ENCODE measurements at regions not wholly inside any gene's neighbourhood (a gene's known extent, or its start where the extent isn't known, plus 50 kb on each side); places are given as distances from the start of the nearest gene placed in this dataset.

DNA sequence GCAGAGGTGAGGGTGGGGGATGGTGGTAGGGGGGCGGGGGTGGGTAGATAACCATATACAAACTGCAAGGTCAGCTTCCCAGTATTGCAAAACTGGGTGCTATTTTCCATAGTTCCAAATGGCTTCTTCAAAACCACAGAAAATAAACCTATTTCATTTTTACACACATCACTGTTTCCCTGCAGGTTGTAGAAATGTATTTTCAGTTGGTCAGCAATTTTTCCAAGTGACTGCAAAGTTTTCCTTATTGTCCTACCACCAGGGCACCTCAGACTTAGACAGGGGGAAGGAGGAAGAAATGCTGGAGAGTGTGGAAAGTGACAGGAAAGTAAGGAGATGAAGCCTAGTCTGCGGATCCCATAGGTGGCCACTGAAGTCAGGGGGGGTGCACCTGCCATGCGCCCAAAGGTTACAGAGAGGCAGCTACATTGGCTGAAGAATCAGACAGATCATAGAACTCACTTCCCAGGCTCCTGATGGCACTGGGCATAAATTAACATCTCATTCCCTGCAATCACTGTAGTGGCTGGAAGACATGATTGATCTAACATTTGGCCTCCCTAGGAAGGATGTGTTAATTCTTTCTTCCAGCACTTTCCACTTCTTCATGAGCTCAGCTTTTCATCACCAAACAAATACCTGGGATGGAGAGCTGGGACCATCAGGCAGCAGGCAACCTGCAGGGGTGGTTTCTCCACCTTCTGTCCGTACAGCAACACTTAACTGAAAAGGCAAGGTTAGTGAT is 402.0 kb downstream of the HNRNPD start:
- H2BK120ac ChIP-seq (ENCODE audit: low read depth, low read length) = no peak overlapping the region
- WGBS (ENCODE audit: extremely low coverage, insufficient coverage, low lambda C conversion rate) = no CpG with 5 or more reads among the region's 4 CpGs
- H3K23ac ChIP-seq (ENCODE audit: low read length) = no peak overlapping the region
- H3K79me2 ChIP-seq (ENCODE audit: control insufficient read depth, insufficient read depth, low read length) = no peaks in the 10 kb centered on the region
- no peak overlapping the region for H3K4me2 ChIP-seq (ENCODE audit: low read length)
- H2BK15ac ChIP-seq (replicated peaks; ENCODE audit: low read depth) = no peak overlapping the region
- no peak overlapping the region for H2BK5ac ChIP-seq (ENCODE audit: low read length)
- no peaks in the 10 kb centered on the region for H3K79me1 ChIP-seq (ENCODE audit: low read length)
- no peaks in the 10 kb centered on the region for H3K27me3 ChIP-seq (ENCODE audit: insufficient read depth, low read length, poor library complexity)
- no peak overlapping the region for H3K27ac ChIP-seq (ENCODE audit: low read depth, low read length)
- DNase-seq = no peak
- no peaks in the 10 kb centered on the region for H3K36me3 ChIP-seq (ENCODE audit: control insufficient read depth, insufficient read depth, low read length)
- H3K18ac ChIP-seq (ENCODE audit: low read length) = no peak overlapping the region
- H3K4me3 ChIP-seq (ENCODE audit: low read length) = no peak overlapping the region
- no peak overlapping the region for H4K8ac ChIP-seq (ENCODE audit: low read depth, low read length)
- no peak overlapping the region for H2AK5ac ChIP-seq (ENCODE audit: low read length)
- no peaks in the 10 kb centered on the region for H3K4me1 ChIP-seq (ENCODE audit: control insufficient read depth, low read depth, low read length)
- H3K56ac ChIP-seq (ENCODE audit: low read length) = no peak overlapping the region
- H4K5ac ChIP-seq (ENCODE audit: low read length) = no peak overlapping the region
- H3K4ac ChIP-seq (ENCODE audit: low read depth, low read length) = no peak overlapping the region
- no peak overlapping the region for H3K9ac ChIP-seq (ENCODE audit: low read length)

DNA sequence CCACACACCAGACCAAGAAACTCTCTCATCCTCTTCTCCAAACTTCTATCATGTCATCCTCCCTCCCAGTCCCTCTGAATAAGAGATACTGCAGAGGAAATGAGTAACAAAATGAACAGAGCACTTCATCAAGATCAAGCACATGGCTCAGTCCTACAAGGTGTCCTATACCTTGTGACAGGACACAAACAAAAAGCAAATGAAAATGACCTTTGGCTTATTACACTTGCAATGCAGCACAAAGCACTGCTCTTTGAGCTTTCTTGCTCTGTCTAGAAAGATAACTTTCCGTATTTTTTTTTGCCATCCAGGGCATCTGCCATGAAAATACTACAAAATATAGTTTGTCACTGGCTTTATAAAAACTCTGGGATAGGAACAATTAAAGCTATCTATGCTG is 402.7 kb downstream of the HNRNPD start:
- Histone ChIP-seq H2AK5ac (ENCODE audit: low read length) (no peak overlapping the region), H2BK15ac (replicated peaks; ENCODE audit: low read depth) (no peak overlapping the region), H3K4me3 (ENCODE audit: low read length) (no peak overlapping the region), H3K56ac (ENCODE audit: low read length) (no peak overlapping the region), H2BK120ac (ENCODE audit: low read depth, low read length) (no peak overlapping the region), H2BK5ac (ENCODE audit: low read length) (no peak overlapping the region), H3K18ac (ENCODE audit: low read length) (no peak overlapping the region), H3K79me1 (ENCODE audit: low read length) (no peaks in the 10 kb centered on the region), H3K23ac (ENCODE audit: low read length) (no peak overlapping the region), H4K5ac (ENCODE audit: low read length) (no peak overlapping the region), H3K79me2 (ENCODE audit: control insufficient read depth, insufficient read depth, low read length) (no peaks in the 10 kb centered on the region), H4K8ac (ENCODE audit: low read depth, low read length) (no peak overlapping the region), H3K36me3 (ENCODE audit: control insufficient read depth, insufficient read depth, low read length) (no peaks in the 10 kb centered on the region), H3K4me2 (ENCODE audit: low read length) (no peak overlapping the region), H3K4ac (ENCODE audit: low read depth, low read length) (no peak overlapping the region), H3K4me1 (ENCODE audit: control insufficient read depth, low read depth, low read length) (no peaks in the 10 kb centered on the region), H3K27ac (ENCODE audit: low read depth, low read length) (no peak overlapping the region), H3K9ac (ENCODE audit: low read length) (no peak overlapping the region), H3K27me3 (ENCODE audit: insufficient read depth, low read length, poor library complexity) (no peaks in the 10 kb centered on the region)
- WGBS (ENCODE audit: extremely low coverage, insufficient coverage, low lambda C conversion rate) = no CpG with 5 or more reads among the region's 1 CpG
- DNase-seq = no peak

DNA sequence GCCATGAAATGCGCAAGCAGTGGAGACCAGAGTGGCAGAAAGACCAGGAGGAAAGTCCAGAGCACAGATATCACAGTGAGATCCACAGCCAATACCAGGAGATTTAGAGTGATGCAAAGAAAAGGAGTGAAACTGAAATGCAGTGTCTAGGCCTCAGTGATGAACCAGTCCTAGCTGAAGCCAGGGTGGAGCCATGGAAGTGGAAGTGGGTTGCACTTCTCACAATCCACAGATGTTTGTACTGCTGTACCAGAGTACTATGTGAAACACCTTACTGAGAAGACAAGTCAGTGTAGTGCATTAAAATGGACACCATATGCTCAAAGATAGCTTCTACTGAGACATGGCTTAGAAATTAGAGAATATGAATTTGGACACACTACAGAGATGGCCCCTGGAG is 403.3 kb downstream of the HNRNPD start:
- Histone ChIP-seq H2AK5ac (ENCODE audit: low read length) (no peak overlapping the region), H4K5ac (ENCODE audit: low read length) (no peak overlapping the region), H3K79me2 (ENCODE audit: control insufficient read depth, insufficient read depth, low read length) (no peaks in the 10 kb centered on the region), H2BK120ac (ENCODE audit: low read depth, low read length) (no peak overlapping the region), H2BK15ac (replicated peaks; ENCODE audit: low read depth) (no peak overlapping the region), H3K4me3 (ENCODE audit: low read length) (no peak overlapping the region), H3K56ac (ENCODE audit: low read length) (no peak overlapping the region), H2BK5ac (ENCODE audit: low read length) (no peak overlapping the region), H3K18ac (ENCODE audit: low read length) (no peak overlapping the region), H3K9ac (ENCODE audit: low read length) (no peak overlapping the region), H3K4me2 (ENCODE audit: low read length) (no peak overlapping the region), H3K27ac (ENCODE audit: low read depth, low read length) (no peak overlapping the region), H3K27me3 (ENCODE audit: insufficient read depth, low read length, poor library complexity) (no peaks in the 10 kb centered on the region), H3K79me1 (ENCODE audit: low read length) (no peaks in the 10 kb centered on the region), H3K4ac (ENCODE audit: low read depth, low read length) (no peak overlapping the region), H3K36me3 (ENCODE audit: control insufficient read depth, insufficient read depth, low read length) (no peaks in the 10 kb centered on the region), H3K23ac (ENCODE audit: low read length) (no peak overlapping the region), H3K4me1 (ENCODE audit: control insufficient read depth, low read depth, low read length) (no peaks in the 10 kb centered on the region), H4K8ac (ENCODE audit: low read depth, low read length) (no peak overlapping the region)
- no CpG with 5 or more reads among the region's 1 CpG for WGBS (ENCODE audit: extremely low coverage, insufficient coverage, low lambda C conversion rate)
- DNase-seq = no peak

DNA sequence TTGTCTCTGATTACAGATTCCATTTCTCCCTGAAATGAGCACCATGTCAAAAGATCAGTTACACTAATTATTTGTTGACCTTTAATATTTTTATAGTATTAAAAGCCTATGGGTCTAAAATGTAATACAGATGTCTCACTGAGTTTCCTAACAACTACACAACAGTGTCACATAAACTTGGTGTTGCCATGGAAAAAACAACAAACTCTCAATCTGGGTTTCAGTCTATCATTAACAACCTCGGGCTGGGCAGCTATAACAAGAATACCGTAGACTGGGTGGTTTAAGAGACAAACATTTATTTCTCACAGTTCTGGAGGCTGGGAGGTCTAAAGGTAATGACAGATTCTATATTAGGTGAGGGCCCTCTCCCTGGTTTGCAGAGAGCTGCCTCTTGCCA is 407.1 kb downstream of the HNRNPD start:
- H3K9ac ChIP-seq (ENCODE audit: low read length) = no peak overlapping the region
- no peaks in the 10 kb centered on the region for H3K79me2 ChIP-seq (ENCODE audit: control insufficient read depth, insufficient read depth, low read length)
- no CpG with 5 or more reads among the region's 2 CpGs for WGBS (ENCODE audit: extremely low coverage, insufficient coverage, low lambda C conversion rate)
- no peaks in the 10 kb centered on the region for H3K79me1 ChIP-seq (ENCODE audit: low read length)
- no peak for DNase-seq
- H3K56ac ChIP-seq (ENCODE audit: low read length) = no peak overlapping the region
- no peak overlapping the region for H3K27ac ChIP-seq (ENCODE audit: low read depth, low read length)
- H3K18ac ChIP-seq (ENCODE audit: low read length) = no peak overlapping the region
- H4K5ac ChIP-seq (ENCODE audit: low read length) = no peak overlapping the region
- H3K23ac ChIP-seq (ENCODE audit: low read length) = no peak overlapping the region
- no peaks in the 10 kb centered on the region for H3K4me1 ChIP-seq (ENCODE audit: control insufficient read depth, low read depth, low read length)
- H3K4ac ChIP-seq (ENCODE audit: low read depth, low read length) = no peak overlapping the region
- no peak overlapping the region for H3K4me2 ChIP-seq (ENCODE audit: low read length)
- H3K27me3 ChIP-seq (ENCODE audit: insufficient read depth, low read length, poor library complexity) = no peaks in the 10 kb centered on the region
- H2AK5ac ChIP-seq (ENCODE audit: low read length) = no peak overlapping the region
- no peak overlapping the region for H2BK120ac ChIP-seq (ENCODE audit: low read depth, low read length)
- no peak overlapping the region for H2BK5ac ChIP-seq (ENCODE audit: low read length)
- no peak overlapping the region for H4K8ac ChIP-seq (ENCODE audit: low read depth, low read length)
- no peak overlapping the region for H3K4me3 ChIP-seq (ENCODE audit: low read length)
- H2BK15ac ChIP-seq (replicated peaks; ENCODE audit: low read depth) = no peak overlapping the region
- H3K36me3 ChIP-seq (ENCODE audit: control insufficient read depth, insufficient read depth, low read length) = no peaks in the 10 kb centered on the region

DNA sequence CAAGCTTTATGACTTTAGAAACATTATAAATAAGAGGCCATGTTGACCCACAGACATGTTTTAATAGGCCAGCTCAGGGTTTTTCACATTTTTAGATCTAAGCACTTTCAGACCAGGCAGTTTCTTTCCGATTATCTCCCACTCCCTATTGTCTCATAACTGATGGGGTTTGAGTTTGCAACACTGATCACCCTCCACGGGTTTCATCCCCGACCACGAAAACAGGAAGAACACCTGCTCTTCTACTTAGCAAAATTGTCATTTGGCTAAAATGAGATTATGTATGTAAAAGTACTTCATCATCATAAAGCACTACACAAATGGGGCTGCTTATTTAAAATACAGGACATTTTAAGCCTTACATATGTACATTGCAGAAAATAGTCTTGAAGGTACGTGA is 407.9 kb downstream of the HNRNPD start:
- DNase-seq = no peak
- Histone ChIP-seq H3K27me3 (ENCODE audit: insufficient read depth, low read length, poor library complexity) (no peaks in the 10 kb centered on the region), H2BK5ac (ENCODE audit: low read length) (no peak overlapping the region), H3K23ac (ENCODE audit: low read length) (no peak overlapping the region), H3K4me3 (ENCODE audit: low read length) (no peak overlapping the region), H2AK5ac (ENCODE audit: low read length) (no peak overlapping the region), H3K27ac (ENCODE audit: low read depth, low read length) (no peak overlapping the region), H2BK15ac (replicated peaks; ENCODE audit: low read depth) (no peak overlapping the region), H3K18ac (ENCODE audit: low read length) (no peak overlapping the region), H4K5ac (ENCODE audit: low read length) (no peak overlapping the region), H2BK120ac (ENCODE audit: low read depth, low read length) (no peak overlapping the region), H3K4me2 (ENCODE audit: low read length) (no peak overlapping the region), H3K56ac (ENCODE audit: low read length) (no peak overlapping the region), H3K9ac (ENCODE audit: low read length) (no peak overlapping the region), H3K79me2 (ENCODE audit: control insufficient read depth, insufficient read depth, low read length) (no peaks in the 10 kb centered on the region), H3K36me3 (ENCODE audit: control insufficient read depth, insufficient read depth, low read length) (no peaks in the 10 kb centered on the region), H4K8ac (ENCODE audit: low read depth, low read length) (no peak overlapping the region), H3K79me1 (ENCODE audit: low read length) (no peaks in the 10 kb centered on the region), H3K4me1 (ENCODE audit: control insufficient read depth, low read depth, low read length) (no peaks in the 10 kb centered on the region), H3K4ac (ENCODE audit: low read depth, low read length) (no peak overlapping the region)
- no CpG with 5 or more reads among the region's 5 CpGs for WGBS (ENCODE audit: extremely low coverage, insufficient coverage, low lambda C conversion rate)

DNA sequence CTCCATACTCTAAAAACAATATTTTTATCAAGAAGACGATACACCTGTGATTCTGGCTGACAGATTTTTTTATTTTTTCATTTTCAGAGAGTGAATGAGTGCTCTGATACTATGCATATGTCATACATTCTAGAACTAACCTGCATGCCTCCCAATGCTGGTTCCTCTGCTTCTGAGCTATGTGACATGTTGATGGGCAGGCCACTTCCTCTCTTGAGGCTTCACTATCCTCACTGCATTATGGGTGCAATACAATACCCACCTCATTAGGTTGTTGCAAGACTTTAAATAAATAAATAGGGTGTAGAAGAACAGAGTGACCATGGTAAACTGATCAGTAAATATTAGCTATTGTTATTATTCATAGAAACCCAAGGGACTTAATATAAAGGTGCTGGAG is 408.3 kb downstream of the HNRNPD start:
- Histone ChIP-seq H2BK15ac (replicated peaks; ENCODE audit: low read depth) (no peak overlapping the region), H4K5ac (ENCODE audit: low read length) (no peak overlapping the region), H3K79me2 (ENCODE audit: control insufficient read depth, insufficient read depth, low read length) (no peaks in the 10 kb centered on the region), H3K27me3 (ENCODE audit: insufficient read depth, low read length, poor library complexity) (no peaks in the 10 kb centered on the region), H3K4me1 (ENCODE audit: control insufficient read depth, low read depth, low read length) (no peaks in the 10 kb centered on the region), H3K4me2 (ENCODE audit: low read length) (no peak overlapping the region), H2BK120ac (ENCODE audit: low read depth, low read length) (no peak overlapping the region), H3K79me1 (ENCODE audit: low read length) (no peaks in the 10 kb centered on the region), H2AK5ac (ENCODE audit: low read length) (no peak overlapping the region), H2BK5ac (ENCODE audit: low read length) (no peak overlapping the region), H3K4me3 (ENCODE audit: low read length) (no peak overlapping the region), H3K27ac (ENCODE audit: low read depth, low read length) (no peak overlapping the region), H3K56ac (ENCODE audit: low read length) (no peak overlapping the region), H3K9ac (ENCODE audit: low read length) (no peak overlapping the region), H3K23ac (ENCODE audit: low read length) (no peak overlapping the region), H3K4ac (ENCODE audit: low read depth, low read length) (no peak overlapping the region), H4K8ac (ENCODE audit: low read depth, low read length) (no peak overlapping the region), H3K36me3 (ENCODE audit: control insufficient read depth, insufficient read depth, low read length) (no peaks in the 10 kb centered on the region), H3K18ac (ENCODE audit: low read length) (no peak overlapping the region)
- no CpG with 5 or more reads among the region's 1 CpG for WGBS (ENCODE audit: extremely low coverage, insufficient coverage, low lambda C conversion rate)
- DNase-seq = no peak

All from mesendoderm (in vitro differentiated cells).